Left colon (tissue), 2 donors: ENCODE measurements at regions not wholly inside any gene's neighbourhood (a gene's known extent, or its start where the extent isn't known, plus 50 kb on each side); places are given as distances from the start of the nearest gene placed in this dataset.
"Not testable (repeated sequence)": the region's sequence is repeated elsewhere in the genome, so short reads cannot be mapped to it uniquely, and the experiment has no call there.

Experiments used
- ATAC-seq: fragments of 200-7000 bp; cut with Tn5 transposase; one replicate; pipeline ENCODE4 v1.9.1; 2020; ENCODE audit warnings: mild to moderate bottlenecking, moderate library complexity
- DNase-seq, 2 donors: peaks; one replicate each; pipeline ENCODE4 v3.0.0-alpha.2; 2020
- intact Hi-C, 2 donors: fragments of 100-400 bp; cut with DNase I in 1 of 2; cut with micrococcal nuclease in 1 of 2; formaldehyde crosslinking; loops; one replicate each; pipeline versions ENCODE4 v1.11.2 to v1.14.0; 2022; cut with DNase I, micrococcal nuclease
- donor health status: DM: no; HTN: no; CAD: no.
- donor health status: DM: yes; HTN: yes; CAD: no.

DNA sequence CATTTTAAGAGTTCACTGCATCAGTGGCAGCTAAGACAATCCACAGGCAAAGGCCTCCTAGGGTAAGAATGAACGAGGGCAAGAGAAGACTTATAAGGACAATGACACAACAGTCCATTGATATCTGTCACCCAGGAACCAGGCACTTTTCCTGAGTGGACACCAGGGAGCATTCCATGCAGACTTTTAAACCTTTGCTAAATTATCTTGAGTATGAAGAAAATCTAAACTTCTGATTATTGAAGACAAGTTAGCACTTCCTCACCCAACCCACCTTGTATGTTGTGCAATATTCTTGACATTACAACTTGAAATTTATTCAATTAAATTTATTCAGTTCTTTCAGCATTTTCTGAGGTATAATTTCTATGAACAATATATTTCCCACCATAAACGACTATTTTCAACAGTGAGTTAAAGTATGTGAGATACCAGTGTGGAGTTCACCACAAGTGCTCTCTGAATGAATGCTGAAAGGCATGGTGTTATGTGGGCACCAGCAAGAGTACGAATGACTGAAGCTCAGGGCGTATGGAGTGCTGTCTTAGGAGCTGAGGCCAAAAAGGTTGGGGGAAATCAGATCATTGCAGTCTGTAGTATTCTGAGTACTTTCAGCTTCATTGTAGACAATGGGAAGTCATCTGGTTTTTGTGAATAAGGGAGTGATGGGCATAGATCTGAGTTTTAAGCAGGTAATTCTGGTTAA lies 124.3 kb upstream of the LMNTD1 start:
- ATAC-seq (no peak), DNase-seq (no peak)
- intact Hi-C loops: no loop called here

GRCh38 chr12:25681580-25681979 lies 128.5 kb upstream of the LMNTD1 start:
- DNase-seq (no peak), ATAC-seq (no peak)
- intact Hi-C loops: no loop called here

DNA sequence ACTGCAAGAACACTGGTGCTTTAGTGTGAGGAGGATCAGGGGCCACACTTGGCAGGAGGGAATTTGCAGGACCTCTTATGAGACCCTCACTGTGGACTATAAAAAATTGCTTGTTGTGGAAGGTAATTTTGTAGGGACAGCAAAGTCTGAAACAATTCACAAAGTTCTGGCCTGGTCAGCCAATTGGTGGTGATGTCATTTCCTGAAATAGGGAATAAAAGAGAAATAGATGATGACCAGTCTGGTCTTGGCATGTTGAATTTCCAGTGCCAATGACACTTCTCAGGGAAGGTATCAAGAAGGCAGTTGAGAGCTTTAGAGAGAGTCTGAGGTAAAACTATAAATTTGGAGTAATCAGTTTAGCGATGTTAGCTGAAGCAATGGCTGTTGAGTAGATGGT lies 129.3 kb upstream of the LMNTD1 start:
- ATAC-seq (no peak), DNase-seq (no peak)
- intact Hi-C loops: no loop called here

- intact Hi-C loops: no loop called here
- ATAC-seq (no peak), DNase-seq (no peak)
Measured at GRCh38 chr12:25684070-25684469, 131.0 kb upstream of the LMNTD1 start.

DNA sequence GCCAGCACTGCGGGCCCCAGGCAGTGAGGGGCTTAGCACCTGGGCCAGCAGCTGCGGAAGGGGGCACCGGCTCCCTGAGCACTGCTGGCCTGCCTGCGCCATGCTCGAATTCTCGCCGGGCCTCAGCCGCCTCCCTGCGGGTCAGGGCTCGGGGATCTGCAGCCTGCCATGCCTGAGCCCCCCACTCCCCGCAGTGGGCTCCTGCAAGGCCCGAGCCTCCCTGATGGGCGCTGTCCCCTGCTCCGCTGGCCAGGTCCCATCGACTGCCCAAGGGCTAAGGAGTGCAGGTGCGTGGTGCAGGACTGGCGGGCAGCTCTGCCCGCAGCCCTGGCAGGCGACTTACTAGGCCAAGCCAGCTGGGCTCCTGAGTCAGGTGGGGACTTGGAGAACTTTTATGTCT lies 133.3 kb upstream of the LMNTD1 start:
- no peak for ATAC-seq
- DNase-seq: no peak

GRCh38 chr12:25687226-25687625 lies 134.1 kb upstream of the LMNTD1 start:
- DNase-seq (no peak), ATAC-seq (no peak)
- intact Hi-C loops: no loop called here

More for the DNA sequence above, 133.3 kb upstream of the LMNTD1 start:
- intact Hi-C loops: no loop called here

GRCh38 chr12:25688851-25689250 lies 135.8 kb upstream of the LMNTD1 start:
- DNase-seq, ATAC-seq, intact Hi-C loops: not testable (repeated sequence)

- intact Hi-C loops: no loop called here
- ATAC-seq: peak; percentile 58
- peak; percentile 32 to 62 for DNase-seq
Measured at GRCh38 chr12:25689996-25690501, 137.0 kb upstream of the LMNTD1 start.

- no peak for ATAC-seq
- no peak for DNase-seq
- intact Hi-C loops: no loop called here
Measured at GRCh38 chr12:25690996-25691864, 138.1 kb upstream of the LMNTD1 start.

- no peak for ATAC-seq
- intact Hi-C loops: no loop called here
- DNase-seq: no peak
Measured at GRCh38 chr12:25691865-25692114, 138.7 kb upstream of the LMNTD1 start.

GRCh38 chr12:25692115-25693035 lies 139.3 kb upstream of the LMNTD1 start:
- DNase-seq (no peak), ATAC-seq (peak; percentile 87)
- intact Hi-C loops: no loop called here

- ATAC-seq (no peak), DNase-seq (no peak)
Measured at GRCh38 chr12:25694072-25694471, 141.0 kb upstream of the LMNTD1 start.

GRCh38 chr12:25695574-25695973 lies 142.5 kb upstream of the LMNTD1 start:
- ATAC-seq: no peak

More at GRCh38 chr12:25694072-25694471, 141.0 kb upstream of the LMNTD1 start:
- intact Hi-C loops: no loop called here

GRCh38 chr12:25698772-25699171 lies 145.7 kb upstream of the LMNTD1 start:
- DNase-seq (no peak), ATAC-seq (no peak)
- intact Hi-C loops: no loop called here

More at GRCh38 chr12:25695574-25695973, 142.5 kb upstream of the LMNTD1 start:
- intact Hi-C loops: no loop called here
- no peak for DNase-seq

- intact Hi-C loops: no loop called here
- no peak for ATAC-seq
Measured at GRCh38 chr12:25699454-25699853, 146.4 kb upstream of the LMNTD1 start.

GRCh38 chr12:25701290-25701689 lies 148.2 kb upstream of the LMNTD1 start:
- ATAC-seq (no peak), DNase-seq (no peak)
- intact Hi-C loops: no loop called here

More at GRCh38 chr12:25699454-25699853, 146.4 kb upstream of the LMNTD1 start:
- DNase-seq: no peak

GRCh38 chr12:25702553-25702952 lies 149.5 kb upstream of the LMNTD1 start:
- no peak for ATAC-seq
- no peak for DNase-seq

DNA sequence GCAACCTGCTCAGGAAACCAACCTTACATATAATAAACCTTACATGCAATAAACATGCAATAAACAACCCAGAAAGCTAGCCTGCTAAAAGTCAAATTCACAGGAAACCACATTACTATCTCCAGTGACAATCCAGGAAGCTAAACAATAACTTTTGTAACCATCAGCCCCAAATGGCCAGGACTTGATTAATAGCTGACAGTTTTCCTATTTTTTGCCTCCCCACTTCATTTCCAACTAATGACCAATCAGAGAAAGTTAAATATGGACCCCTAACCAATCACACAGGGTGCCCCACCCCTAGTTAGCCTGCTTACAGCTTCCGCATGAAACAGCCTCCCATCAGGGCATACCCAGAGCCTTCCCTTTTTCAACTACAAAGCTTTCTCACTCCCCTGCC lies 152.2 kb upstream of the LMNTD1 start:
- intact Hi-C loops: no loop called here
- DNase-seq (no peak), ATAC-seq (no peak)

More at GRCh38 chr12:25702553-25702952, 149.5 kb upstream of the LMNTD1 start:
- intact Hi-C loops: no loop called here

DNA sequence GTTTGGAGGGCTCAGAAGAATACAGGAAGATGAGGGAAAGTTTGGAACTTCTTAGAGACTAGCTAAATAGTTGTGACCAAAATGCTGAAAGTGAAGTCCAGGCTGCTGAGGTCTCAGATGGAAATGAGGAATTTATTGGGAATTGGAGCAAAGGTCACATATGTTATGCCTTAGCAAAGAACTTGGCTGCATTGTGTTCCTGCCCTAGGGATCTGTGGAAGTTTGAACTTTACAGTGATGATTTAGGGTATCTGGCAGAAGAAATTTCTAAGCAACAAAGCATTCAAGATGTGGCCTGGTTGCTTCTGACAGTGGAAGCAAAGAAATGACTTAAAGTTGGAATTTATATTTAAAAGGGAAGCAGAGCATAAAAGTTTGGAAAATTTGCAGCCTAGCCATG lies 153.6 kb upstream of the LMNTD1 start:
- intact Hi-C loops, ATAC-seq, DNase-seq: not testable (repeated sequence)
